DMS153 (cell line): ENCODE measurements at regions not wholly inside any gene's neighbourhood (a gene's known extent, or its start where the extent isn't known, plus 50 kb on each side); places are given as distances from the start of the nearest gene placed in this dataset.

Experiments used
- DNase-seq: peaks from one replicate; lab custom pipeline; 2025; lab: John Stamatoyannopoulos, UW

DNA sequence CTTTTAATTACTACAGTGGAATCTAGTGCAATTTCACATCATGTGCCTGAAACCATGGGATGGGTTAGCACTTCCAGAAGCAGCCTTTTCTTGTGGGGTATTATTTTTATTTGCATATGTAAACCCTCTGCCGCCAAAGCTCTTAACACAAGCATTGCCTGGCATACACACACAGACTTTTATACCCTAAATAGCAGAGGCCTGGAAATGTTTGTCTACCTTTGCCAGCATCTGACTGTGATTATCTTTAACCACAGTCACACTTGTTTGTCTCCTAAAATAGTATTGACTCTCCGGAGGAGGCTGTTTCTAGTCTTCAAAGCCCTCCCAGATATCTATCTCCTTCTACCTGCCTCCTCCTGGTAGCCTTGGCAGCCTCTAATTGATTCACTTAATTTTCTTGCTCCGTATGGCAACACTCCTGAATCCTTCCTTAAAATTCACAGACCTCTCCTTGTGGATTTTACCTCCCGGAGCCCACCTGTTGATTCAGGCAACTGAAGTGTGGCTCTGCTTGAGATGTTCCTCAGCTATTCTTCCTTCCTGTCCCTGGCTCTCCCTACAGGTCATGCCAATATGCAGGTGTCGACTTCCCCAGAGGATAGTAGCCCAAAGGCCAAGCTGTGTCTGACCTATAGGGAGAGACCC, 127.1 kb upstream of the UMPS start:
- DNase-seq = no peak

DNA sequence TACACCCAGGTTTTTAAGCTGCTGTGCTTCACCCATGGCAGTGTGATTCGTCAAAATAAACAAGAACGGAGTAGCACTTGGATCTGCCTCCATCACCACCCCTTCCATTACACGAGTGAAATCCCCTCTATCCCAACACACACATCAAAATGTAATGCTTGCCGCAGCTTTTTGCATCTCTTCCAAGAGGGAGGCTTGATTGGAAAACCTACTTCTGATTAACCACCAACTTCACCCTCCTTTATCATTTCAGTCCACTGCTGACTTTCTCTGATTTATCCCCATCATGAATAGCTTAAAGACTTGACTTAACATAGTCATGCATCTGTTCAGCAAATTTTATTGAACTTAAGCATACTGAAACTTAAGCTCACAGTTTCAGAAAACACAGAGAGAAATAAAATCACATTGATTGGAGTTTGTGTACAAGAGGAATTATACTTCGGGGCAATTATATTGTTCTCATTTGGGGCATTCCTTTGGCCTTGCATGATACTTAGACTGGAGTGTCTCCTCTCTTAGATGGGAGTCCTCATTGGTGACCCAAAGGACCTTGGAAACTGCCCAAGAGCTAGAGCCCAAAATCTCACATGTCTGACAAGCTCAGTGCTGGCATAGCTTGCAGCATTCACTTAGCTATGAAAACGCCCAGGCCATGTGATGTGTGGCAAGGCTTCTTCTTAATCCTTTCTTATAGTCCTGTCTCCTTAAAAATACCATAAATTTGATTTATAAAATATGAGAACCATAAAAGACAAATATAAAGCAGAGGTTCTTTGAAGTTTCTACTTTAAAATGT, 124.3 kb upstream of the UMPS start:
- DNase-seq = no peak

DNA sequence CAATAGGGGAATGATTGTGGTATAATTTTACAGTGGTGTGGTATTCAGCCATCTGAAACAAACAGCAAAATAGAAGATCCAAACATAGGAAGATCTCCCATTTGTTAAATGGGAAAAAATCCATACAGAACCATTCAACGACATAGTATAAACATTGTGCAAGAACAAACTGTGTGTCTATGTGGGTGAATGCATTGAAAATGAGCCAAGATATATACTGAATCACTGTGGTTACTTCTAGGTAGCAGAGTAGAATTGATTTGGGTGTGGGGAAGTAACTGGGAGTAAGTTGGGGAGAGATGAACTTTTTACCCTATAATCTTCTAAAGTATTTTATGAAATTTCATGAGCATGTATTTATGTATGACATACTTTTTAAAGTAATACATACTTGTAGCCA, 123.1 kb upstream of the UMPS start:
- DNase-seq = no peak

DNA sequence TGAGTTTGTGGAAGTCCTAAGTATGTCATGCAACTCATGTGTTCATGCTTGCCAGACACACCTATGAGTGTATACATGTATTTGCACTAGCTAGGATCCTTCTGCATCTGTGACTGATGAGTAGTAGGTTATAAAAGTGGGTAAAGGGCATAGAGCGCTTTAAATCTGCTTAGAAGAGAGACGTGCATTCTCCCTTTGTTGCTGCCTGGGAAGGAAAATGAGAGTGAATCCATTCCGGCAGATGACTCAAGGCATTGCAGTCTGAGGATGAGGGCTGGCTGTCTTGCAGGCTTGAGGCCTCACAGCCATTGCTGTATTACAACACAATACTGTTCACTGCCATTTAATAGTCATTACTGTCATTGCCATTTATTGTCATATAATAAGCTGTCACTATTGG, 120.8 kb upstream of the UMPS start:
- no peak for DNase-seq

DNA sequence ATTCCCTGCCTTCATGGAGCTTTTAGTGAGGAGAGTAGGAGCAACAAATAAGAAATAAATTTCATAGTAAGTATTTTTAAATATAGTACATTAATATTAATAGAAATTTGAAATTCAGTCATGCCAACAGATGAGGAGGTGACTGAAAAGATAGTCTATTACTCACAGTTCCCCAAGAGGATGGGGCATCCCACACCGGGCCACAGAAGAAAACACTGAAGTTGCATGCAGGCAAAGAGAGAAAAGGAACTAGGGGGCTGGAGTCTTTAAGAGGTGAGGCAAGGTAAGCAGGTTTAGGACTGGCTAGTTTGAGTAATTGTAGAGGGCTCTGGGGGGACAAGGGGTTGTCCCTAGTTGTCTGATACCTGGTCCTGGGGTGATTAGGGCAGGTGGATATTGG, 120.1 kb upstream of the UMPS start:
- no peak for DNase-seq

DNA sequence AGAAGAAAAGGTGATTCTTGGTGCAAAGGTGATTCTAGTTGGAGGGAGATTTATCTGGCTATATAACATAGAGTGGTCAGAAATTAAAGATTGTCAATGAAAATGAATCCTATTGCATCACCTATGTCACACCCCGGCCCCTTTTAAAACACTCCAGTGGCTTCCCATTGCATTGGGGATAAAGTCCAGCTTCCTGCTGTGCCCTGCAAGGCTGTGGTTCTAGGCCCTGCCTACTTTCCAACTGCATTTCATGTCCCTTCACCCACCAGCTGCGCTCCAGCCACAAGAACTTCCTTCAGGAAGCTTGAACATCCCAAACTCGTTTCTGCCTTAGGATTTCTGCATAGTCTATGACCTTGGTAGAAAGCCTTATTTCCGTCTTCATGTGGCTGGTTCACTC, 118.7 kb upstream of the UMPS start:
- no peak for DNase-seq

DNA sequence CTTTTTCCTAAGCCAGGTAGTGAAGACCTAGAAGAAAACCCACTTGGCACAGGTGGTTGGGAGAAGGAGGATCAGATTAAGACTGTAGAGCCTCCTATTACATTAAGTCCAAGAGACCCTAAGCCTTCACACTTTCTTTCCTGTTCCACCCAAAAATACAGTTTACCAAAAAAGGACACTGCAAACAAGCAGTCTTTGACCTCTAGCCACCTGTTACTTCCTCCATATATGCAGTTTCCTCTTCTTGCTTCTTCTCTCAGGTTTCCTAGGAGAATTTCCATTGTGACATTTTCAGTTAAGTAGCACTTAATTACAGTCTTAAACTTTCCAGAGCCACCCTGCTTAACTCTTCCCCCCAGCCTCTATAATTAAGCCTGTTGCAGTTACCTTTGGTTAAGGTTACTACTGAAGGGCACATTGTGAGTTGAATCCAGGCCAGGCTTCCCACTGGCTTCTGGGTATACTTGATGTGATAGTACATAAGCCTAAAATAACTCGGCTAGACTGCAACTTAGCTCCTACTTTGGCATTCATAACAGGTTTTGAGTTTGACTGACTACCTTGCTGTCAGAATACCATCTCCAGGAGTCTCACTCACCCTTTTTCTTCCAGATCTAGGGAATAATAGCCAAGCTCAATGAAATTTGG, 114.2 kb upstream of the UMPS start:
- no peak for DNase-seq

DNA sequence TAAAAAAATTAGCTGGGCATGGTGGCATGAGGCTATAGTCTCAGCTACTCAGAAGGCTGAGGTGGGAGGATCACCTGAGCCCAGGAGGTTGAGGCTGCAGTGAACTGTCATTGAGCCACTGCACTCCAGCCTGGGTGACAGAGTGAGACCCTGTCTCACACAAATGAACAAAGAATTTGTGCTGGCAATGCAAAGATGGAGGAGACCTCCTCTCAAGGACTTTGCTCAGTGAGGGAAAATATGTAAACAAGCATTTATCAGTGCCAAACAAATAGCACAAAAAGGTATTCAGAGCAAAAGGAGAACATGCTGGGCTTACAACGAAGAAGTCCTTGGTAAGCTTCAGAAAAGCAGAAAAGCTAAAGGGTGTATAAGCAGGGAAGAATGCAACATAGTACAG, 113.1 kb upstream of the UMPS start:
- DNase-seq = no peak

DNA sequence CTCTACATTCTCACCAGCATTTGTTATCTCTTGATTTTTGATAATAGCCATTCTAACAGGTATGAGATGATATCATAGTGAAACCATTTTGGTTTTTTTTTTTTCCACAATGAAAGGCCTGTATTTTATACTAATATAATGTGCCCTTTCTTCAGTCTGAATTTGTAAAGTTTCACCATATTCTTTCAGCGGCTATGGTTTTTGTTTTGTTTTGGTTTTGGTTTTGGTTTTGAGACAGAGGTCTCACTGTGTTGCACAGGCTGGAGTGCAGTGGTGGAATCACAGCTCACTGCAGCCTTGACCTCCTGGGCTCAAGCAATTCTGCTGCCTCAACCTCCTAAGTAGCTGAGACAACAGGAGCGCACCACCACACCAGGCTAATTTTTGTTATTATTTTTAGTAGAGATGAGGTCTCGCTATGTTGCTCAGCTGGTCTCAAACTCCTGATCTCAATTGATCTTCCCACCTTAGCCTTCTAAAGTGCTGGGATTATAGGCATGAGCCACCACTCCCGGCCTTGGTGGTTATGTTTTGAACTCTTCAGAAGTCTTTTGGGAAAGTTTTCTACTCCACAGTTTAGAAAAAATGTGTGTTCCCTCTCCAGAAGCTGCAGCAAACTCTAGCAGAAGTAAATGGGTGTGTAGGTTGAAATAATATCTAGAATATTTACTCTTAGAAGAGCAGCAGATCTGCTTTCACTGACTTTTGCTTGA, 110.2 kb upstream of the UMPS start:
- DNase-seq = no peak

DNA sequence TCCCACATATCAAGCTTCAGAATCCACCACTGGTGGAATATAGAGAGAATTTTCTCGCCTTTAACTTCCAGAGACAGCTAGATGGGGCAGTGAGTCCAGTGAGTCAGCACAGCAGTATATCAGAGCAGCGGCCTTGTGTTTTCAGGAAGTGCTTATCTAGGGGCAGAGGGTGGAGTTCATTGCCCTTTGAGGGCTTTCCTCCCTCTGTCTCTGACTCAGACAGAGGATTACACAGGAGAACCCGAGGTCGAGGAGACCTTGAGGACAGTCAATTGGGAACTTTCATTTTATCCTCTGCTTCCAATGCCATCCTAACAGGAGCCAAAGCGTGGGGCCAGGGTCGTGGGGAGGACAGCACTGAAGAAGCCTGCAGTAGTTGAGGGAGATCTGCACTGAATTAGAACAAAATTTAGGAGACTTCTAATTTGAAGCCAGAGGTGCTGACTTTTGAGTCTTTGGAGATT, 109.6 kb upstream of the UMPS start:
- DNase-seq = no peak

DNA sequence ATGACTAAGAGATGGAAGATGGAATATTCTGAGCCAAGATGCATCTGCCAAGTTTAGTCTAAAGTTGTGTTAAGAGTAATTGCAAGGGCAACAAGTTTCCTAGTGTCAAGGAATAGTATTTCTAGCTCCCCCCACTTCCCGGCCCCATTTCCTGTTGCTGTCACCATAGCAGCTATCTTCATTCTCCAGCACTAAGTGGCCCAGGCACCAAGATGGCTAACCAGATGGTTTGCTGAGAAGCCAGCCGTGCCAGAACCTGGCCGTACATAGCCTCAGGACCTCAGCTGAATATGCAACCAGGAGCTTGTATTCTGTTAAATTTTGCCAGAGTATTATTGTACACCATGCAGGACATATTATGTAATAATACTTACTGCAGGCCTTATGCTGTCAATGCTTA, 108.8 kb upstream of the UMPS start:
- DNase-seq = no peak

DNA sequence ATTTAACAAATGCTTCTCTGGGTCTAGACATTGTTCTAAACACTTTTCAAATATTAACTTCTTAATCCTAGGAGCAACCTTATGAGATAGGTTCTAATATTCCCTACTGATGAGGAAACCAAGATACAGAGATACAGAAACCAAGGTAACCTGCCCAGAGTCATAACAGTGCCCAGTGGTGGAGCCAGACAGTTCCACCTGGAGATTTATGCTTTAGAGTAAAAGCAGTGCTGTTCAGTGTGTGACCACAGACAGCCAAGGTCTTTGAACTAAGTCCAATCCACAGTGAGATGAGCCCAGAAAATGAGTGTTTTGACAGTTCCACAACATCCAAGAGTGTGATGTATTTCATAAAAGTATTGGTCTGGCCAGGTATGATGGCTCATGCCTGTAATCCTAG, 105.2 kb upstream of the UMPS start:
- DNase-seq = no peak

DNA sequence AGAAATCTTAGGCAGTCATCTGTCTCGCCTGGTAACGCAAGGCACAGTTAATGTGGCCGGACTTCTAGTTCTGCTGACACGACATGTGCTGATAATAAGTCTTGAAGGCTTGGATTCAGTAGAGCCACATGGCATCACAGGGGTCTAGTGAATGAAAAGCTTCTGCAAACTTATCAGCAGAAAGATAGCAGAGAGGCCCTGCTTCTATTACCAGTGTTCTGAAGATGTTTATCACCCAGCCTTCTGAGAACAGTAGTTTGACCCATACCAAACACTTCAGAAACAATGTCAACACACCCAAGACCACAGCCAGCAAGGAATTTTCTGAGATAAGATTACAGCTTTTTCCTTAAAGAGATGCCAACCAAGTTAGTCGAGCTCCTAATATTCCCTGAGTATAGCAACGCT, 102.7 kb upstream of the UMPS start:
- DNase-seq = no peak

DNA sequence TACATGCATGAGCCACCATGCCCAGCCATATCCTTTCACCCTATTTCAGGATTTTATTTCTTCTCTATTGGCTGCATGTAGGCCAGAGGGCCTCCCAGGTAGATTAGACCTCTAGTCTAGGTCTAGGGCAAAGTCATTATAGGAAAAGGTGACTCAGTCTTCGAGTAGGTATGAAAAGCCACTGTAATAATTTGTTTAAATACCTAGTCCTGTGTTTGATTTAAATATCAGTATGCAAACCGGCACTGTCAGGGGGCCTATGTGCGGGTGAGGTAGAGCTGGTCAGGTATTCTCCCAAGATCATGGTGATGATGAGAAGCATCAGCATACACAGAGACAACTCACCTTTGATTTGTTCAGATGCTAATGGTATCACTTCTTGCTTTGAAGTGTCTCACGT, 101.4 kb upstream of the UMPS start:
- no peak for DNase-seq

DNA sequence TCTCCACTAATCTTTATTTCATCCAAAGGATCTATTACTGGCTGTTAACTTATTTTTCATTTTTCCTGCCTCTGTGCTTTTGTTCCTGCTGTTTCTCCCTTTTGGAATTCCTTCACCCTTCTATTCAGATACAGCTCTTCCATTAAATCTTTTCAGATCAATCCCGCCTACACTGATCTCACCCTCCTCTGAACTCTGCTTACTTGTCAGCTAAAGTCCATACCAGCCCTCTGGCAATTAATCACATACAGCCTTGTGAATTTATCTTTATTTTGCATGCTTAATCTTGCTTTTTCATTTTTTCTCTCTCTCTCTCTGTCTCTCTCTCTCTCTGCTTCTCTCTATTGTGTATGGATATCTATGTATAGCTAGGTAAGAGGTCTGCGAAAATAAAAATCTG, 100.8 kb upstream of the UMPS start:
- no peak for DNase-seq

DNA sequence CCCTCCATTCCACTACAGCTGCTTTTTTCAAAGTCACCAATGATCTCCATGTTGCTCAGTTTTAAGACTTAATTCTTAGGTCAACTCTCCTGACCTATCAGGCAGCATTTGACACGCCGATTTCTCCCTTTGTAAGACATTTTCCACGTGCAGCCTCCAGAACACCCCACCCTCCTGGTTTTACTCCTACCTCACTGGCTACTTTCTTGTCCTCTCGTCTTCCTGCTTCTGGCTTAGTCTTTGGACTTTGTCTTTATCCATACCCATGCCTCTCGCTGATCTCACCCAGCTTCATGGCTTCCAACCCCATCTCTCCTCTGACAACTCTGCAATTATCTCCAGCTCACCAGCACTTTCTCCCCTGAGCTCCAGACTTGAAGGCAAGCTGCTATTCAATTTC, 99.3 kb upstream of the UMPS start:
- no peak for DNase-seq

DNA sequence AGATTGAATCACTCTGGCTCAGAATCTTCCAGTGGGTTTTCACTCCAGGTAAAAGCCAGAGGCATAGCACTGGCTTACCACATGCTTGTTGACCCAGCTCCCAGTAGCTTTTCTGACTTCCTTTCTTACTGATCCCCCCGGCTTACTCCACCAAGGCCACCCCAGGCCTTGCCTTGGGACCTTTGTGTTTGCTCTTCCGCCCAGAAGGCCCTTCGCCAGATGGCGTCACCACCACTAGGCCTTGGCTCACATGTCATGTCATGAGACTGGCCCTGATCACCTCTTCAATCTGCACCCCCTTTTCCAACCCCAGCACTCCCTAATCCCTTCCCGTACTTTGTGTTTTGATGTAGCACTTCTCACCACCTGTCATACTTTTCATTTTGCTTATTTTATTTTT, 98.5 kb upstream of the UMPS start:
- DNase-seq = no peak

DNA sequence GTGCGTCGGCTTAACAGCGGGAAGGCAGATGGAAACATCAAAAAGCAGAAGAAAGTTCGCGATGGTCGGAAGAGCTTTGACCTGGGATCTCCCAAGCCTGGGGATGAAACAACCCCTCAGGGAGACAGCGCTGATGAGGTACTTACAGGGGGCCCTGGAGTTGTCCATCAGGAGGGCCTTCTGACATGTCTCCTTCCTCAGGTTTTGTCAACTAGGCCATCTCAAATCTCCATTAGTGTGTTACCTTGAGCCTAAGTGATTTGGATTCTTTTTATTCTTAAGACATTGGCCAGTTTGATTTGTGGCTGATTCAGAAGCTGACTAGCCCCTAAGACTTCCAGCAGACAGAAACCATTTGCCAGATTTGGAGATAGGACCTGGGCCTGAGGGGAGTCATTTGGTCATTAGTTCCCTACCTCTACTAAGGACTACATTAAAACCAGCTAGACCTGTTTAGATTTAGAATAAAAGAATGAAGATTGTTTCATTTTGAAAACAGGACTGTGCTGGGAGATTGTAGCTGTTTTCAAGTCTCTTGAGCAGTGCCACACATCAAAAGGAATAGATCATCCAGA, 97.6 kb upstream of the UMPS start:
- no peak for DNase-seq

DNA sequence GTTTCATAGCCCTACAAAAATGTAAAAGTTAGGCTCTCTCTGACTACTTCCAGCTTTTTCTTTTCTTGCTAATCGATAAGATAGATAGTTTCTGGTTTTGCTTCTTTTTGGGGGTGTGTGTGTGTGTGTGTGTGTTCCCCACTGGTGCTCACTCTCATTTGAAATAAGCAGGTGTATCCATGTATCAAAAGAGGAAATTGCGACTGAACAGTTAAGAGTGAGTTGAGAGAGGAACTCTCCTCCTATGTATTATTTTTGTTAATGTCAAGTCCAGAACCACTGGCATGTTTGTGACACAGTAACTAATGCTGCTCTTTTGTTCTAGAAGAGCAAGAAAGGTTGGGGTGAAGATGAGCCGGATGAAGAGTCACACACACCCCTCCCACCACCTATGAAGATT, 96.7 kb upstream of the UMPS start:
- no peak for DNase-seq

DNA sequence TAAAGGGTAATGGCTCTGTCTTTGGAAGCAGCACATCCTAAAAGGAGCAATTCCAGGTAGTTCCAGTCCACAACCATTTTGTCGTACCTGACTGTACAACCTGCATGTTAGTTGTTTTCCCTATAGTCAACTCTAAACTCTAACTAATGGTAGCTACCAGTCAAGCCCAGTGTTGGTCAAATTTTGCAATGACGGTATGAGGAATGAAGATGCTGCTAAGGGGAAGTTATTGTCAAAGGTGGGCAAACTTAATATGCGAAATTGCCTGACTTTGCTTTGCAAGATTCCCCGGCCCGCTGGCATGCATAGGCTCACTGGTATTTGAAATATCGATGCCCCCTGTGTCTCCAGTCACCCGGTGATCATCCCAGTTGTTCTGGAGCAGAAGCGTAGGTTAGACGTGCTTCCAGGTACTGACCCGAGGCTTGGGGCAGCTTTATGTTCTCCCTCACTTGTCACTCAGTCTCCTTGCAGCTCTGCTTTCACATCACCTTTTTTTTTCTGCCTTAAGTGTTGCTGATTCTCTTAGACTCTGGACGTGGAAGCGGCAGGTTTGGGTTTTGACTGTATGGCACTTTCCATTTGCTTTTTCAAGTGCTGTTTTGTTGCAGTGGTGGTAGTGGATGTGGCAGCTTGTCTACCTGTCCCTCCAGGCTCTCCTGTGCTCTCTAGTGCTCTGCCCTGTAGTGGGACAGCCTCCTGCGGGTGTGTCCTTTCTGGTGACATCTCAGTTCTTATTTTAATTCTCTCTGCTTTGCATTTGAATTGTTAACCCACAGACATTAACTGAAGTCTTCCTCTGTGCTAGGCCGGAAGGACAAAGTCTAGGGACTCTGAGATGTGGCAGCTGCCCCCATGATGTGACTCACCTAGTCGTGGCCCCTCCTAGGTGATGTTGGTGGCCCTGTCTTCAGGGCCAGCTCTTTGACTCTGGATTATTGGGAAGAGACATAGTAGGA, 95.8 kb upstream of the UMPS start:
- no peak for DNase-seq

DNA sequence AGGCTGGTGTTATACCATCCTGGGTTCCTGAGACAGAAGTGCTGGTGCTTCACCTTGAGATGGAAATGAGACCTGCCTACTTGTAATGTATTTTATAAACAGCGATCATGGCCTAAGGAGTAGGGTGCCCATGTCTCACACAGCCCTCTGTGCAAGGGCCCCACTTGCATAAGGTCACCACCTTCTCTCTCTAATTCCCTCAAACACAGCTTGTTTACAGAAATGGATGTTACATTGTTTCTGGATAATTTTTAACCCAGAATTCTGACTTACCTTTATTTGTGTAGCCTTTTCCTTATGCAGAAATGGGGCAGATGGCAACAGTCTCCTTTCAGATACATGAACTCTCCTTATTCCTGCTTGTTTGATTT, 95.1 kb upstream of the UMPS start:
- DNase-seq = no peak
